GM19043 (cell line): ENCODE measurements at regions not wholly inside any gene's neighbourhood (a gene's known extent, or its start where the extent isn't known, plus 50 kb on each side); places are given as distances from the start of the nearest gene placed in this dataset.
"Not testable (repeated sequence)": the region's sequence is repeated elsewhere in the genome, so short reads cannot be mapped to it uniquely, and the experiment has no call there.

Experiments used
- ATAC-seq: cut with Tn5 transposase; IDR thresholded peaks from one replicate; pipeline ENCODE4 v1.9.1; 2021; ENCODE audit warnings: low read depth; ENCODE audit not compliant: unreplicated experiment

GRCh38 chr2:136715146-136715545 lies 50.2 kb upstream of the THSD7B start:
- ATAC-seq, result no peak

GRCh38 chr2:136714452-136714951 lies 50.8 kb upstream of the THSD7B start:
- ATAC-seq, result no peak

- no peak for ATAC-seq
These were observed 51.6 kb upstream of the THSD7B start for GRCh38 chr2:136713739-136714138.

- ATAC-seq, result no peak
These were observed 60.0 kb upstream of the THSD7B start for GRCh38 chr2:136705336-136705735.

GRCh38 chr2:136703214-136703613 lies 62.1 kb upstream of the THSD7B start:
- ATAC-seq, result no peak

GRCh38 chr2:136696438-136696837 lies 68.9 kb upstream of the THSD7B start:
- ATAC-seq, result no peak

- ATAC-seq, result no peak
These were observed 71.4 kb upstream of the THSD7B start for GRCh38 chr2:136693966-136694365.

GRCh38 chr2:136680079-136680478 lies 85.3 kb upstream of the THSD7B start:
- ATAC-seq, result not testable (repeated sequence)

- ATAC-seq, result no peak
These were observed 99.6 kb upstream of the THSD7B start for GRCh38 chr2:136665736-136666135.

GRCh38 chr2:136664713-136665405 lies 100.5 kb upstream of the THSD7B start:
- no peak for ATAC-seq

- no peak for ATAC-seq
These were observed 107.1 kb upstream of the THSD7B start for GRCh38 chr2:136658201-136658600.

GRCh38 chr2:136653861-136654260 lies 111.5 kb upstream of the THSD7B start:
- ATAC-seq, result no peak

- ATAC-seq, result no peak
These were observed 113.8 kb upstream of the THSD7B start for GRCh38 chr2:136651456-136652010.

GRCh38 chr2:136647039-136647438 lies 118.3 kb upstream of the THSD7B start:
- ATAC-seq, result no peak

GRCh38 chr2:136645236-136645828 lies 120.0 kb upstream of the THSD7B start:
- ATAC-seq, result no peak

- ATAC-seq, result no peak
These were observed 125.7 kb upstream of the THSD7B start for GRCh38 chr2:136639651-136640050.

GRCh38 chr2:136638193-136638592 lies 127.2 kb upstream of the THSD7B start:
- ATAC-seq, result no peak

GRCh38 chr2:136637402-136637801 lies 127.9 kb upstream of the THSD7B start:
- no peak for ATAC-seq

GRCh38 chr2:136628490-136628889 lies 136.9 kb upstream of the THSD7B start:
- no peak for ATAC-seq

GRCh38 chr2:136613096-136613495 lies 152.2 kb upstream of the THSD7B start:
- ATAC-seq, result no peak

GRCh38 chr2:136612079-136612478 lies 153.3 kb upstream of the THSD7B start:
- no peak for ATAC-seq

GRCh38 chr2:136611451-136611850 lies 153.9 kb upstream of the THSD7B start:
- no peak for ATAC-seq
